NCI-H1092 treated with DMSO at 0.1 percent for 48 hours (cell line): ENCODE measurements at regions not wholly inside any gene's neighbourhood (a gene's known extent, or its start where the extent isn't known, plus 50 kb on each side); places are given as distances from the start of the nearest gene placed in this dataset.

Experiments
- DNase-seq: peaks from one replicate; lab custom pipeline; 2025; lab: John Stamatoyannopoulos, UW

GRCh38 chr15:96736384-96736783, 405.9 kb downstream of the NR2F2 start:
- no peak for DNase-seq

GRCh38 chr15:96737408-96737807, 406.9 kb downstream of the NR2F2 start:
- DNase-seq = no peak

- no peak for DNase-seq
Measured at GRCh38 chr15:96746665-96747064, 416.2 kb downstream of the NR2F2 start.

GRCh38 chr15:96747291-96747690, 416.8 kb downstream of the NR2F2 start:
- DNase-seq = no peak

- no peak for DNase-seq
Measured at GRCh38 chr15:96750361-96750760, 419.9 kb downstream of the NR2F2 start.

GRCh38 chr15:96756146-96756545, 425.6 kb downstream of the NR2F2 start:
- no peak for DNase-seq

GRCh38 chr15:96756656-96757055, 426.2 kb downstream of the NR2F2 start:
- DNase-seq = no peak

GRCh38 chr15:96762566-96762965, 432.1 kb downstream of the NR2F2 start:
- no peak for DNase-seq

GRCh38 chr15:96764501-96764900, 434.0 kb downstream of the NR2F2 start:
- DNase-seq = no peak

GRCh38 chr15:96764946-96765345, 434.4 kb downstream of the NR2F2 start:
- DNase-seq = no peak

GRCh38 chr15:96766366-96766765, 435.9 kb downstream of the NR2F2 start:
- DNase-seq = no peak

GRCh38 chr15:96767703-96768434, 437.4 kb downstream of the NR2F2 start:
- no peak for DNase-seq

GRCh38 chr15:96768435-96768789, 437.9 kb downstream of the NR2F2 start:
- DNase-seq = no peak

GRCh38 chr15:96771035-96771434, 440.5 kb downstream of the NR2F2 start:
- DNase-seq = no peak

GRCh38 chr15:96774216-96774615, 443.7 kb downstream of the NR2F2 start:
- DNase-seq = no peak

GRCh38 chr15:96783746-96784145, 453.2 kb downstream of the NR2F2 start:
- DNase-seq = no peak

- no peak for DNase-seq
Measured at GRCh38 chr15:96790004-96790403, 459.5 kb downstream of the NR2F2 start.

- no peak for DNase-seq
Measured at GRCh38 chr15:96792216-96792615, 461.7 kb downstream of the NR2F2 start.

GRCh38 chr15:96796841-96797240, 466.3 kb downstream of the NR2F2 start:
- DNase-seq = no peak

- no peak for DNase-seq
Measured at GRCh38 chr15:96801576-96802150, 471.2 kb downstream of the NR2F2 start.

GRCh38 chr15:96802611-96803255, 472.2 kb downstream of the NR2F2 start:
- no peak for DNase-seq

GRCh38 chr15:96804754-96805153, 474.3 kb downstream of the NR2F2 start:
- DNase-seq = no peak

GRCh38 chr15:96807361-96807760, 476.9 kb downstream of the NR2F2 start:
- DNase-seq = no peak

- DNase-seq = no peak
Measured at GRCh38 chr15:96817900-96818299, 487.4 kb downstream of the NR2F2 start.
